ENCODE measurements at regions not wholly inside any gene's neighbourhood (a gene's known extent, or its start where the extent isn't known, plus 50 kb on each side); places are given as distances from the start of the nearest gene placed in this dataset.
"Not testable (repeated sequence)": the region's sequence is repeated elsewhere in the genome, so short reads cannot be mapped to it uniquely, and the experiment has no call there.

GRCh38 chr14:51351997-51352396, 112.0 kb downstream of the TMX1 start:
- DNase-seq: no peak

DNA sequence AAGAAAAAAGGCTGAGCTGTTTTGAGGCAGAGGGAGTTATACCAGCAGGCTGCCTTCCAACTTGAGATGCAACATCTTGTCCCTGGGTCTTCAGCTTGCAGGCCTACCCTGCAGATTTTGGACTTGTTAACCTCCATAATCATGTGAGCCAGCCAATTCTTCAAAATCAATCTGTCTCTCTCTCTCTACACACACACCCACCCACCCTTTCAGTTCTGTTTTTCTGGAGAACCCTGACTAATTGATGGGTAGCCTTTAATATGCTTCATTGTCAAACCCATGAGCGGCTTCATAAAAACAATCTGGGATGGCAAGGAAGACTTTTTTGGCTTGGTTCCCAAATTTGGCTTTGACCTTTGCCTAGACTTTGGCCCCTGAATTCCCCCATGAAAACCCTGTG, 113.9 kb downstream of the TMX1 start:
- no peak for DNase-seq

GRCh38 chr14:51354846-51355245, 114.8 kb downstream of the TMX1 start:
- DNase-seq: no peak

DNA sequence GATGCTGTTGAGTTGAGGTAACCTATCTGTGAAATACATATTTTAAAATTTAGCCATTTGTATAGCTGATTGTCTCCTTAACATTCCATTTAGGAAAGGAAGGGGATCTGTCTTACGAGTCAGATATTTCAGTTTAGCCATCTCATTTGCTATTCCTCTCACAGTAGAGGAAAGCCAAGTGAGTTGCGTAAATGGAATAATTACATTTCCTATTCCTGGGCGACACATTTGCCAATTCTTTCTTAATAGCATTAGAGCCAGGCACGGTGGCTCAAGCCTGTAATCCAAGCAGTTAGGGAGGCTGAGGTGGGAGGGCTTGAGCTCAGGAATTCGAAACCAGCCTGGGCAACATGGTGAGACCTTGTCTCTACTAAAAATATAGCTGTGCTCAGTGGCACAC, 116.3 kb downstream of the TMX1 start:
- DNase-seq: no peak

- DNase-seq: no peak
These were observed 117.2 kb downstream of the TMX1 start for GRCh38 chr14:51357250-51357649.

DNA sequence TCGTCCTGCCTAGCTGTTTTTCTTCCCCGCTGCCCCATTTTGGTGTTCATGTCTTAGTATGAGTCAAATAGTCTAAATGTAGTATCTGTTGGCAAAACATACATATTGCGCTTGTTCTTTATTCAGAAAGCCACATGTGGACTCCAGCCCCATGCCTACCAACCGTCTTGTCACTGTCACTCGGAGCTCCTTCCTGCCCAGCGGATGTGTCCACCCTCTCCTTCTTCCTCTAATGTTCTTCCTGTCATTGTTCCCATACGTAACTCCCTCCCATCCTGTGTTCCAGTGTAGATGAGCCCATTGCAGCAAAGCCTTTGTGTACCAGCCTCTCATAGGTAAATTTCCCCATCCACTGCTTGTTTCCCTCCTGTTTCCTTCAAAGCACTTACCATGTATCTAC, 120.5 kb downstream of the TMX1 start:
- DNase-seq: no peak

DNA sequence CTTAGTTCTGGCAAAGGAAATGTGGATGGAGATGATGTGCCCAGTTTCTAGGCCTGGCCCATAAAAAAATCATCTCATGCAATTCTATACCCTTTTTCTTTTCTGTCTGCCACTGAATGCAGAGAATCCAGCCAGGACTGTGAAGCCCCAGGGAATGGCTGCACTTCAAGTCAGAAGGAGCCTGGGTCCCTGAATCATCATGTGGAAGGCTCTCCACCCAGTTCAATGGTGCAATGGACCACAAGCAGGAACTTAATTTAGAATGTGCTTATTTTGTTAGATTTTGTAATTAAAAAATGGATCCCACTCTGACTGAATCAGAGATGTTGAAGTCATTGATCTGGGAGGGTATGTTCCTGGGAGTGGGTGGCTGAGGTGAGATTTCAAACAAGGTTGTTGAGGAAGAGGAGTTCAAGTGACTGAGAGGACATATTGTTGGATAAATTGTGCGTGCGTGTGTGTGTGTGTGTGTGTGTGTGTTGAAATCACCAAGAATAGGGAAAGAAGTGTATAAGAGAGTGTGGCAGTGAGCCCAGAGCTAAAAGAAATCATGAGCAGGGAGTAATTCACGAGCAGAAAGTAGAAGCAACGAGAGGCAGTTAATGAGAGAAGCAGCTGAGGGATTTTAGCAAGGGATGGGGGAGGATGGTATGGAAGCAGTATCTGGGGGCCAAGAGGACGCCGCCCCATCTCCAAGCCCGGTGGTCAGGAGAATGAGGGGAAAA, 125.4 kb downstream of the TMX1 start:
- no peak for DNase-seq

- not testable (repeated sequence) for DNase-seq
These were observed 126.4 kb downstream of the TMX1 start for GRCh38 chr14:51366460-51366859.

DNA sequence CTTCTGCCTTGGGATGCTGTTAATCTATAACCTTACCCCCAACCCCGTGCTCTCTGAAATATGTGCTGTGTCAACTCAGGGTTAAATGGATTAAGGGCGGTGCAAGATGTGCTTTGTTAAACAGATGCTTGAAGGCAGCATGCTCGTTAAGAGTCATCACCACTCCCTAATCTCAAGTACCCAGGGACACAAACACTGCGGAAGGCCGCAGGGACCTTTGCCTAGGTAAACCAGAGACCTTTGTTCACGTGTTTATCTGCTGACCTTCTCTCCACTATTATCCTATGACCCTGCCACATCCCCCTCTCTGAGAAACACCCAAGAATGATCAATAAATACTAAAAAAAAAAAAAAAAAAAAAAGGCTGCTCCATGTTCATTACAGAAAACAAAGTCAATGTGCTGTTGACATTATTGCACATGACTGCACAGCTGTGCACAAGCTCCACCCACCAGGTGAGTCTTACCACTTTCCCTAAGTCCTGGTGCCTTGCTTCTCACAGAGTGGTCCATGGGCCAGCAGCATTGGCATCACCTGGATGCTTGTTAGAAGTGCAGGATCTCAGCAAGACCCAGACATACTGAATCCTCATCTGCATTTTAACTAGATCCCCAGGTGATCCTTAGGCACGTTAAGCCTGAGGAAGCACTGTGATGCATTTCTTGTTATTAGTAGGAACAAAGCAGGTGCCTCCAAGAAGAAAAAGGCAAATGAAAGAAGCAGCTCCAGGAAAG, 127.0 kb downstream of the TMX1 start:
- not testable (repeated sequence) for DNase-seq

- no peak for DNase-seq
These were observed 127.5 kb downstream of the TMX1 start for GRCh38 chr14:51367600-51367931.

GRCh38 chr14:51368721-51369163, 128.7 kb downstream of the TMX1 start:
- DNase-seq: no peak

- DNase-seq: peak; percentile 14
These were observed 129.8 kb downstream of the TMX1 start for GRCh38 chr14:51369814-51370213.

- DNase-seq: no peak
These were observed 130.8 kb downstream of the TMX1 start for GRCh38 chr14:51370758-51371386.

GRCh38 chr14:51377186-51377585, 137.1 kb downstream of the TMX1 start:
- DNase-seq: not testable (repeated sequence)

DNA sequence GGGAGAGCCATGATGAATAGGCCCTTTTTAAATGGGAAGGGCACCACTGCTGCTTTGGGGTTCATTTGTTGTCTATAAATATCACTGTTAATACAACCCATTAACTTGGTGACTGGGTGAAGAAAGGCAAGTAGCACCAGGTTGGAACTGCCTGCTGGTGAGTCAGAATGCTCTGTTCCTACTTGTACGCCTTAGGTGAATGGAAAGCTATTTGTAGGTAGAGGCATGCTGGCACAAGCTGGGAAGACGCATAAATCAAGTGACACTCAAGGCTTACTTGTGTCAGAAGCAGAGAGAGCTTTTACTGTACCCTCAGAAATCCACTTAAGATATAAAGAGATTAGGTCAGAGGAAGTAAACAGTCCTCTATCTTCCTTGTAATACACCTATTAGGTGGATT, 142.5 kb downstream of the TMX1 start:
- no peak for DNase-seq

GRCh38 chr14:51386411-51386810, 146.4 kb downstream of the TMX1 start:
- no peak for DNase-seq

DNA sequence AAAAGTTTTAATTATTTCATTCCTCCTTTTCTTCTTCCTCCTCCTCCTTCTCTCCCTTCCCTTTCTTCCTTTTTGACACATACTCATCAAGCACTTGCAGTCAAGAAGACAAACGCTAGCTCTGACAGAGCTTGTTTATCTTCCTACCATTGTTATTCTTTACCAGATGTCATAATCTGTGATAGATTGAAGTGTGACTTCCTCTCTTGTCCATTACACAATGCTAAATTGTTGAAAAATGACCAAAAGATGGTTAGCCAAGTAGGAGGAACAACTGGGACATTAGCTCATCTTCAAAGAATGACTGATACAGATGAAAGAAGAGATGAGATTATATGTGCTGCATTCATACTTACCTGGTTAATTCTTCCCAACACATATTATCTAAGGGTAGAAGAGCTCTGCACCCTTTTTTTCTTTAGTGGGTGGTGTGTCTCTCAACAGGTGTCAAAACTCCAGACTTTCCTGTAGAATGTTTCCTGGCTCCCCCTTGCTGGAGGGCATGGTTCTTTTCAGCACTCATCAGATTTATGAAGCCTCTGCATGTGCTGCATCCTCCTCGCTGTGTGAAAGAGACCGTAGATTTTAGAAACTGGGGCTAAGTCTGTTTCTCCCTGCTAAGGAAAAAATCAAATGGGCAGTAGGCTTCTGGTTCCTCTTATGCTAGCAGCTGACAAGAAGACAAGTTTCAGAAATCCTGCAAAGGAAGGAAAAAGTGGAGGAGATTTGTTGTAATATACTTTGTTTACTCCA, 147.1 kb downstream of the TMX1 start:
- DNase-seq: no peak

- DNase-seq: no peak
These were observed 152.4 kb downstream of the TMX1 start for GRCh38 chr14:51392416-51392815.

DNA sequence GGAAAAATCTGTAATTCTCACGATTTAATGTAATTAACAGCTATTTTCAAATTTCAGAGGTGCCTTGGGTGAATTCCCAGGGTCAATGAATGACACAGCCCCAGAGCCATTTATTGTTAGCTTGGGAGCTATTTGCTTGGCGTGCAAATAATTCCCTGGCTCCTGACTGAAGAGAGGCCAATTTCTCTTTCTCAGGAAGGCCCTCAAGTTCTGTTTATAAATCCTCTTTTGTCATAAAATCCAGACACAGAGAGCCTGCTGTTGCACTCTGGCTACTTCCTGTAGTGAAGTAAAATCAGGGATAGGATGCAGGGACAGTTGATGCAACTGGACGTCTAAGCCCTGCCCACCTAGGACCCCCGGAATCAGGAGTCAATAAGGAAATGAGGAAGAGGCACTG, 154.3 kb downstream of the TMX1 start:
- no peak for DNase-seq

- no peak for DNase-seq
These were observed 154.8 kb downstream of the TMX1 start for GRCh38 chr14:51394804-51395203.

DNA sequence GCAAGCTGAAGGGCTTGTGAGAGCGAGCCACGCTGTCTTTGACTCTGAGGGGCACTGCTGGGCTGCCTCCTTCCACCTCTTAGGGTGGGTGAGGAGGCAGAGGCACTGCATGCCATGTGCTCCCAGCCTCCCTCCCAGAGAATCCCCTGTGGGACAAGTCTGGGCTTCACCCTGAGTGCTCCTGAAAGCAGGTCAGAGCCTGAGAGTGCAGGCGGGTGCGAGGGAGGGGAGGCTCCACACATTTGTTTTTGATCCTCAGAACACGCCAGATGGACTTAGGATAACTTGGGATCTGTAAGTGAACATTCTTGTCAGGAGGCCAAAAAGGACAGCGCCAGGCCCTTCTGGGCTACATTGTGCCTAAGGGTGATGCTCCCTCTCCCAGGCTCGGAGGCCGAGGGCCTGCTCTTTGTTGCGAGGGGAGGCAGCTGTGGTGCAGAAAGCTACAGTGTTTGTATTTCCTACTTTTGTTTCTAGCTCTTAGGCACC, 155.4 kb downstream of the TMX1 start:
- no peak for DNase-seq

- DNase-seq: no peak
These were observed 156.3 kb downstream of the TMX1 start for GRCh38 chr14:51396222-51396815.

- DNase-seq: no peak
These were observed 158.9 kb downstream of the TMX1 start for GRCh38 chr14:51398898-51399297.

Data from activated CD4-positive, alpha-beta T cell treated with anti-CD3 and anti-CD28 coated beads, Interleukin-2, amount 50 U/mL, for 16 hours (primary cell).